ENCODE measurements at regions not wholly inside any gene's neighbourhood (a gene's known extent, or its start where the extent isn't known, plus 50 kb on each side); places are given as distances from the start of the nearest gene placed in this dataset.

DNA sequence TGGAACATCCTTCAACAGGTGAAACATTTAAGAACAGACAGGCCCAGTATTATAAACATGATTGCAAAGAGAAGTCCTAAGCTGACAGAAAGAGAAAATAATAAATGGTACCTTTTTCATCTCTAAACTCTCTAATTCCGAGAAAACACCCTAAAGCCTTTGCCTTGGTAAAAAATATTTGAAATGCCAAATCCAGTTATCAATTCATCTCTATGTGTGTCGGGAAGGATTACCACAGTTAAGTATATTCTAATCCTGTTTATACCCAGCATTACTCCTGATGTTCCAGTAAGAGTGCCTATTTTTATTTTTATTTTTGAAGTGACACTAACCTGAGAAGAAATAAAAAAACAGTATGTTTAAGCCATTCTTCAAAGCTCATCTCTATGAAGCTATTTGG is 219.3 kb upstream of the NANOGP8 start:
- Histone ChIP-seq H3K9me3 (ENCODE audit: severe bottlenecking) (no peaks in the 10 kb centered on the region), H3K36me3 (no peaks in the 10 kb centered on the region), H3K27ac (no peak overlapping the region), H3K27me3 (ENCODE audit: insufficient read depth, low read depth, severe bottlenecking) (no peaks in the 10 kb centered on the region), H3K4me3 (ENCODE audit: low read depth, low read length) (no peak overlapping the region)
- TF ChIP-seq, protein P1, sequence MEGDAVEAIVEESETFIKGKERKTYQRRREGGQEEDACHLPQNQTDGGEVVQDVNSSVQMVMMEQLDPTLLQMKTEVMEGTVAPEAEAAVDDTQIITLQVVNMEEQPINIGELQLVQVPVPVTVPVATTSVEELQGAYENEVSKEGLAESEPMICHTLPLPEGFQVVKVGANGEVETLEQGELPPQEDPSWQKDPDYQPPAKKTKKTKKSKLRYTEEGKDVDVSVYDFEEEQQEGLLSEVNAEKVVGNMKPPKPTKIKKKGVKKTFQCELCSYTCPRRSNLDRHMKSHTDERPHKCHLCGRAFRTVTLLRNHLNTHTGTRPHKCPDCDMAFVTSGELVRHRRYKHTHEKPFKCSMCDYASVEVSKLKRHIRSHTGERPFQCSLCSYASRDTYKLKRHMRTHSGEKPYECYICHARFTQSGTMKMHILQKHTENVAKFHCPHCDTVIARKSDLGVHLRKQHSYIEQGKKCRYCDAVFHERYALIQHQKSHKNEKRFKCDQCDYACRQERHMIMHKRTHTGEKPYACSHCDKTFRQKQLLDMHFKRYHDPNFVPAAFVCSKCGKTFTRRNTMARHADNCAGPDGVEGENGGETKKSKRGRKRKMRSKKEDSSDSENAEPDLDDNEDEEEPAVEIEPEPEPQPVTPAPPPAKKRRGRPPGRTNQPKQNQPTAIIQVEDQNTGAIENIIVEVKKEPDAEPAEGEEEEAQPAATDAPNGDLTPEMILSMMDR (IDR thresholded peaks at IDR 0.05; ENCODE audit: low read depth, low read length) = no peak
- DNase-seq = no peak

DNA sequence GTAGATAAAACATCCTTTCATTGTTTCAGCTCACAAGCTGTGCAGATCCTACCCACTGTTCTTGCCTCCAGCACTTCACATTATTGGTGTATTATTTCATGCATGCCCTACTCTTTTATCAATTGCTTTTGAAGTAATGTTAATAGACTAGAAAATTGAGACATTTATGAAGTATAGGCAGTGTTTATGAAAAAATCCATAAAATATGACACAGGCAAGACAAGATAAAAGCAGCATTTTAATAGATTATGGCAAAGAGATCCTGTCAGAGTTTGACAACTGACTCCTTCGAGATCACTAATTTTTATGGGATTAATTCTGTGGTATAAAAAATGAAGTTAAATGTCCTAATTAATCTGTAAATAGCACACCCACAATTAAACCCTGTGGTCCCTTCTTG is 217.2 kb upstream of the NANOGP8 start:
- Histone ChIP-seq H3K36me3 (no peaks in the 10 kb centered on the region), H3K27ac (no peak overlapping the region), H3K27me3 (ENCODE audit: insufficient read depth, low read depth, severe bottlenecking) (no peaks in the 10 kb centered on the region), H3K4me3 (ENCODE audit: low read depth, low read length) (no peak overlapping the region), H3K9me3 (ENCODE audit: severe bottlenecking) (no peaks in the 10 kb centered on the region)
- TF ChIP-seq, protein P1 (IDR thresholded peaks at IDR 0.05; ENCODE audit: low read depth, low read length) = no peak
- DNase-seq = no peak

DNA sequence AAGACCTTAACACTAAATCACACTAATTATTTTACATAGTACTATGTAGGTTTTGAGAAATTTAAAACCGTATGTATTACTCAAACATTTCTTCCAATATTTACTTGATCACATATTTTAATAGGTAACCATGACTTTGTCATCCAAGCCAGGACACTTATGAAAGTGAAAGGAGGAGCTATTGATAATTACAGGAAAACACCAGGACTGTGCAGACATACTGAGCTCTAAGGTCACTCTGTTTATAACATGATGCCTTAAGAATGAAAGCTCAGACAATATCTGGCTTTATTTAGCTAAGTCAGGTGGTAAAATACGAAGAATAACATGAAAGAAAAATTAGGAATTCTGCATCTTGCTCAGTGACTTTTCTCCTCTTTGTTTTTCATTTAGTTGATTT is 216.0 kb upstream of the NANOGP8 start:
- no peak overlapping the region for H3K4me3 ChIP-seq (ENCODE audit: low read depth, low read length)
- H3K27me3 ChIP-seq (ENCODE audit: insufficient read depth, low read depth, severe bottlenecking) = no peaks in the 10 kb centered on the region
- no peaks in the 10 kb centered on the region for H3K36me3 ChIP-seq
- TF ChIP-seq, protein P1 (IDR thresholded peaks at IDR 0.05; ENCODE audit: low read depth, low read length) = no peak
- no peak for DNase-seq
- H3K27ac ChIP-seq = no peak overlapping the region
- H3K9me3 ChIP-seq (ENCODE audit: severe bottlenecking) = no peaks in the 10 kb centered on the region

DNA sequence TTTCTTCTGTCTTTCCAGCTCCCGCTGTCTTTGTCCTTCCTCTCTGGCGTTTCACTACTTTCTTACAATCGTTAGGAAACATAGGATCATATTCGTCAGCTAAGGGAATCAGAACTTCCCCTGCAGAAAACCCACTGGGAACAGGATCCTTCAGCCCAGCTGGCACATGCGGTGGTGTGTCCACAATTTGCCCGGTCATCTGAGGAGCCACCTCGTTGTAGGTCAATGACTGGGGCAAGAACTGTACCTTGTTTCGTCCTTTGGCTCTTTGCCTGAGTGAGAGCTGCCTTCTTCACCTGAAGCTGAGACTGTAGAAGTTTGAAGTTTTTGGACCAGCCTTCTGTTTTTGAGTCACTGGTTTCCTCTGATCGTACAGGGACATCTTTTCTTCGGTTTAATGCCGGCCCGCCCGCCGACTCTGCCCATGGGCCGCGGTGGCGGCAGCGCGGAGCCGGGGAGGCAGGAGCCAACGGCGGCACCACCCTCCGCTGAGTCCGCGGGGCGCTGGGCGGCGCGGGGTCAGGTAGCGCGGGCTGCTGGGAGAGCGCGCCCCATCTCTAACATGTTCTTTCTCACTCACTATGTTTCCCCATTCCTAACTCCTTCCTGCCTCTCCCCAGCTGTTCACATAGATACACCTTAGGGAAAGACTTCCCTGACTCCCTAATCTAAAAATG is 214.1 kb upstream of the NANOGP8 start:
- H3K36me3 ChIP-seq = no peaks in the 10 kb centered on the region
- H3K9me3 ChIP-seq (ENCODE audit: severe bottlenecking) = no peaks in the 10 kb centered on the region
- H3K27ac ChIP-seq = no peak overlapping the region
- no peak for DNase-seq
- no peak overlapping the region for H3K4me3 ChIP-seq (ENCODE audit: low read depth, low read length)
- TF ChIP-seq, protein P1 (IDR thresholded peaks at IDR 0.05; ENCODE audit: low read depth, low read length) = no peak
- H3K27me3 ChIP-seq (ENCODE audit: insufficient read depth, low read depth, severe bottlenecking) = no peaks in the 10 kb centered on the region

DNA sequence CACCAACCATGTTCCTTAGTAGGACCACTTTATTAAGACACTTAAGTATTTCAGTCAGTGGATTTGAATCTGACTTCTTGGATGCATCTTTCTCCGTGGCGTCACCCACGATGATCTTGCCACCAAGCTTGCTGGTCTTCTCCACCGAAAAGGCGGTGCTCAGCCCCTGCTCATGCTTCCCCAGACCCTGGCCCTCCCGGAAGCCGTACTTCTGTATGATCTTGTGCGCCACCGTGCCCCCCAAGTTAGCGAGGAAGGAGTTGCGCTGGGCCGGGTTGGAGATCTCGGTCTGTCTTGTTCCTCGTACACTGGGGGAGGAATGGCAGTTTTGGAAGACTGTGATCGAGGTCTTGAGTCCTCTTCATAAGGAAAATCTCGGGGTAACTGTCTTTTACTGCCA is 213.4 kb upstream of the NANOGP8 start:
- TF ChIP-seq, protein P1 (IDR thresholded peaks at IDR 0.05; ENCODE audit: low read depth, low read length) = no peak
- Histone ChIP-seq H3K27ac (no peak overlapping the region), H3K27me3 (ENCODE audit: insufficient read depth, low read depth, severe bottlenecking) (no peaks in the 10 kb centered on the region), H3K4me3 (ENCODE audit: low read depth, low read length) (no peak overlapping the region), H3K9me3 (ENCODE audit: severe bottlenecking) (no peaks in the 10 kb centered on the region), H3K36me3 (no peaks in the 10 kb centered on the region)
- no peak for DNase-seq

Data from WERI-Rb-1 (cell line).